Testis (tissue), 2 donors: ENCODE measurements at regions not wholly inside any gene's neighbourhood (a gene's known extent, or its start where the extent isn't known, plus 50 kb on each side); places are given as distances from the start of the nearest gene placed in this dataset.

ENCODE experiments used
- DNase-seq: peaks from one replicate; pipeline ENCODE4 v3.0.0-alpha.2; 2019
- H3K27ac ChIP-seq, 2 donors: fragments of 200-600 bp; sonication (generic); one replicate each; pipeline ENCODE4 v1.5.1; 2019
- H3K27me3 ChIP-seq: fragments of 200-600 bp; sonication (generic); one replicate; pipeline ENCODE4 v1.5.1; 2019
- H3K36me3 ChIP-seq: fragments of 200-600 bp; sonication (generic); one replicate; pipeline ENCODE4 v1.5.1; 2017; ENCODE audit warnings: low read depth; ENCODE audit errors: missing control alignments
- H3K4me1 ChIP-seq: fragments of 200-600 bp; sonication (generic); one replicate; pipeline ENCODE4 v1.5.1; 2019
- H3K4me3 ChIP-seq, 2 donors: fragments of 200-600 bp; sonication (generic); one replicate each; pipeline ENCODE4 v1.5.1; 2017 to 2019
- H3K9me3 ChIP-seq: fragments of 200-600 bp; sonication (generic); one replicate; pipeline ENCODE4 v1.5.1; 2017
- CTCF ChIP-seq, 3 experiments: fragments of 450-650 bp in 2 of 3; fragments of 200-600 bp in 1 of 3; sonication (generic) in 1 of 3; IDR thresholded peaks; one replicate each; pipeline ENCODE4 v1.5.1; 2016 to 2019; ENCODE audit warnings: antibody characterized with exemption in 3 of 3, mild to moderate bottlenecking in 2 of 3, moderate library complexity in 1 of 3
- POLR2A ChIP-seq: fragments of 450-650 bp; IDR thresholded peaks from one replicate; pipeline ENCODE4 v1.6.1; 2017; ENCODE audit warnings: antibody characterized with exemption, mild to moderate bottlenecking, moderate library complexity
- WGBS, 2 donors: methylation state at CpG; one replicate each; pipeline ENCODE4 v1.1.5; 2018; 5-methylcytosine and 5-hydroxymethylcytosine counted together
- intact Hi-C: fragments of 100-400 bp; cut with DNase I; formaldehyde crosslinking; loops from one replicate; pipeline ENCODE4 v1.15.1; 2023; ENCODE audit warnings: low total_unique reads

- Histone ChIP-seq H3K27ac (no peak overlapping the region), H3K4me3 (no peak overlapping the region), H3K36me3 (no peaks in the 10 kb centered on the region), H3K9me3 (no peaks in the 10 kb centered on the region), H3K27me3 (no peaks in the 10 kb centered on the region), H3K4me1 (no peaks in the 10 kb centered on the region)
- intact Hi-C loops = no loop called here
- DNase-seq = no peak
- 80 to 86% methylated on average over 11 to 12 of the region's 12 CpGs for WGBS, 2 donors
- no peak for TF ChIP-seq CTCF (IDR thresholded peaks at IDR 0.05)
- no peak for TF ChIP-seq POLR2A
These were observed 112.6 kb upstream of the CPEB4 start for GRCh38 chr5:173775261-173776197.

GRCh38 chr5:173777149-173777548 is 111.0 kb upstream of the CPEB4 start:
- Histone ChIP-seq H3K4me1 (peaks cover 2% of the 10 kb centered on the region), H3K9me3 (no peaks in the 10 kb centered on the region), H3K27me3 (no peaks in the 10 kb centered on the region), H3K27ac (no peak overlapping the region), H3K4me3 (no peak overlapping the region), H3K36me3 (no peaks in the 10 kb centered on the region)
- intact Hi-C loops = no loop called here
- WGBS, 2 donors = 52 to 59% methylated on average over 3 of the region's 3 CpGs
- no peak for TF ChIP-seq CTCF (IDR thresholded peaks at IDR 0.05)
- no peak for TF ChIP-seq POLR2A
- no peak for DNase-seq

- WGBS, 2 donors = 87 to 95% methylated on average over 3 of the region's 3 CpGs
- Histone ChIP-seq H3K36me3 (no peaks in the 10 kb centered on the region), H3K9me3 (no peaks in the 10 kb centered on the region), H3K27ac (no peak overlapping the region), H3K27me3 (no peaks in the 10 kb centered on the region), H3K4me3 (no peak overlapping the region), H3K4me1 (peaks cover 6% of the 10 kb centered on the region)
- intact Hi-C loops = no loop called here
- DNase-seq = no peak
- TF ChIP-seq POLR2A (no peak), CTCF (IDR thresholded peaks at IDR 0.05) (no peak)
These were observed 110.5 kb upstream of the CPEB4 start for GRCh38 chr5:173777674-173778073.

GRCh38 chr5:173778152-173778782 is 109.9 kb upstream of the CPEB4 start:
- DNase-seq = no peak
- 82 to 83% methylated on average over 6 of the region's 6 CpGs for WGBS, 2 donors
- intact Hi-C loops = no loop called here
- Histone ChIP-seq H3K4me3 (no peak overlapping the region), H3K9me3 (no peaks in the 10 kb centered on the region), H3K36me3 (no peaks in the 10 kb centered on the region), H3K27me3 (no peaks in the 10 kb centered on the region), H3K4me1 (peaks cover 6% of the 10 kb centered on the region), H3K27ac (no peak overlapping the region)
- TF ChIP-seq CTCF (IDR thresholded peaks at IDR 0.05) = no peak
- no peak for TF ChIP-seq POLR2A
